Fibroblast of lung (primary cell): ENCODE measurements at regions not wholly inside any gene's neighbourhood (a gene's known extent, or its start where the extent isn't known, plus 50 kb on each side); places are given as distances from the start of the nearest gene placed in this dataset.

ENCODE experiments used
- DNase-seq, 2 donors: peaks; one replicate each; pipeline versions ENCODE4 v3.0.0 to v3.0.0-alpha.2; 2010; ENCODE audit warnings: low read depth in 2 of 2
- H2AFZ ChIP-seq: 2 replicates; pipeline ENCODE4 v1.5.1; 2012; ENCODE audit warnings: low read length, control low read depth, inconsistent platforms
- H3K27ac ChIP-seq: 2 replicates; pipeline ENCODE4 v1.5.1; 2011; ENCODE audit warnings: low read length, control low read depth; ENCODE audit not compliant: insufficient read depth
- H3K27me3 ChIP-seq: 2 replicates; pipeline ENCODE4 v1.5.1; 2011; ENCODE audit warnings: mild to moderate bottlenecking, low read length; ENCODE audit not compliant: control insufficient read depth, insufficient read depth
- H3K36me3 ChIP-seq: 2 replicates; pipeline ENCODE4 v1.5.1; 2011; ENCODE audit warnings: low read length; ENCODE audit not compliant: control insufficient read depth, insufficient read depth
- H3K4me1 ChIP-seq: 2 replicates; pipeline ENCODE4 v1.5.1; 2011; ENCODE audit warnings: low read length; ENCODE audit not compliant: control insufficient read depth, insufficient read depth; ENCODE audit errors: extremely low read depth
- H3K4me2 ChIP-seq: 2 replicates; pipeline ENCODE4 v1.5.1; 2011; ENCODE audit warnings: low read length, control low read depth; ENCODE audit not compliant: insufficient read depth; ENCODE audit errors: extremely low read depth
- H3K4me3 ChIP-seq, 4 experiments: fragments of 200-600 bp in 1 of 4; sonication (generic) in 1 of 4; replicated peaks in 1 of 4; 2 replicates each; pipeline ENCODE4 v1.5.1; 2011 to 2016; ENCODE audit warnings: low read length in 4 of 4, low read depth in 3 of 4, mild to moderate bottlenecking in 3 of 4, control low read depth in 2 of 4, inconsistent platforms in 1 of 4, mixed read lengths in 1 of 4; ENCODE audit not compliant: insufficient read depth in 1 of 4; ENCODE audit errors: control extremely low read depth in 1 of 4
- H3K79me2 ChIP-seq: 2 replicates; pipeline ENCODE4 v1.5.1; 2012; ENCODE audit warnings: mild to moderate bottlenecking, low read length, inconsistent platforms; ENCODE audit not compliant: control insufficient read depth, insufficient read depth
- H3K9ac ChIP-seq: 2 replicates; pipeline ENCODE4 v1.5.1; 2011; ENCODE audit warnings: mild to moderate bottlenecking, low read length, control low read depth; ENCODE audit not compliant: insufficient read depth
- H3K9me3 ChIP-seq: 2 replicates; pipeline ENCODE4 v1.5.1; 2012; ENCODE audit warnings: low read depth, low read length; ENCODE audit not compliant: control insufficient read depth, insufficient read depth
- H4K20me1 ChIP-seq: 2 replicates; pipeline ENCODE4 v1.5.1; 2011; ENCODE audit warnings: low read length; ENCODE audit not compliant: control insufficient read depth, insufficient read depth; ENCODE audit errors: extremely low read depth
- CTCF ChIP-seq, 2 donors: IDR thresholded peaks in 1 of 2; conservative IDR thresholded peaks in 1 of 2; 1 replicate in 1 of 2; 2 replicates in 1 of 2; pipeline ENCODE4 v1.5.1; 2011 to 2012; ENCODE audit warnings: low read length in 2 of 2, control low read depth in 1 of 2, inconsistent platforms in 1 of 2, low read depth in 1 of 2, mild to moderate bottlenecking in 1 of 2
- EZH2 ChIP-seq: IDR thresholded peaks from 2 replicates; pipeline ENCODE4 v1.5.1; 2012; ENCODE audit warnings: low read length, control low read depth, mild to moderate bottlenecking; ENCODE audit errors: missing control alignments

GRCh38 chr1:82052563-82052962 is 251.8 kb downstream of the ADGRL2 start:
- Histone ChIP-seq H3K27me3 (no peaks in the 10 kb centered on the region), H2AFZ (no peak overlapping the region), H3K4me1 (no peaks in the 10 kb centered on the region), H3K79me2 (no peaks in the 10 kb centered on the region), H3K4me2 (no peak overlapping the region), H4K20me1 (no peaks in the 10 kb centered on the region), H3K36me3 (no peaks in the 10 kb centered on the region), H3K27ac (no peak overlapping the region), H3K4me3 (no peak overlapping the region), H3K9me3 (no peaks in the 10 kb centered on the region), H3K9ac (no peak overlapping the region)
- peak in 1 of 2 donors; percentile 14 for DNase-seq
- TF ChIP-seq CTCF (conservative IDR thresholded peaks at IDR 0.05 in 1 of 2, IDR thresholded peaks at IDR 0.05 in 1 of 2; ENCODE audit: low read depth in 1 of 2, low read length in 2 of 2) (no peak), EZH2 (no peak)

GRCh38 chr1:82048596-82048995 is 247.9 kb downstream of the ADGRL2 start:
- TF ChIP-seq EZH2 (no peak), CTCF (conservative IDR thresholded peaks at IDR 0.05 in 1 of 2, IDR thresholded peaks at IDR 0.05 in 1 of 2; ENCODE audit: low read depth in 1 of 2, low read length in 2 of 2) (no peak)
- H3K27me3 ChIP-seq: no peaks in the 10 kb centered on the region
- H3K79me2 ChIP-seq: no peaks in the 10 kb centered on the region
- DNase-seq: no peak
- H3K27ac ChIP-seq: no peak overlapping the region
- no peak overlapping the region for H3K4me2 ChIP-seq
- no peak overlapping the region for H3K4me3 ChIP-seq
- H3K4me1 ChIP-seq: no peaks in the 10 kb centered on the region
- no peaks in the 10 kb centered on the region for H3K9me3 ChIP-seq
- H4K20me1 ChIP-seq: no peaks in the 10 kb centered on the region
- H2AFZ ChIP-seq: no peak overlapping the region
- no peak overlapping the region for H3K9ac ChIP-seq
- no peaks in the 10 kb centered on the region for H3K36me3 ChIP-seq

GRCh38 chr1:82045221-82045620 is 244.5 kb downstream of the ADGRL2 start:
- Histone ChIP-seq H2AFZ (no peak overlapping the region), H3K36me3 (no peaks in the 10 kb centered on the region), H3K27me3 (no peaks in the 10 kb centered on the region), H3K4me2 (no peak overlapping the region), H3K79me2 (no peaks in the 10 kb centered on the region), H3K9me3 (no peaks in the 10 kb centered on the region), H3K4me3 (no peak overlapping the region), H3K9ac (no peak overlapping the region), H3K27ac (no peak overlapping the region), H4K20me1 (no peaks in the 10 kb centered on the region), H3K4me1 (no peaks in the 10 kb centered on the region)
- TF ChIP-seq EZH2 (no peak), CTCF (conservative IDR thresholded peaks at IDR 0.05 in 1 of 2, IDR thresholded peaks at IDR 0.05 in 1 of 2; ENCODE audit: low read depth in 1 of 2, low read length in 2 of 2) (no peak)
- no peak for DNase-seq
